ENCODE measurements at regions not wholly inside any gene's neighbourhood (a gene's known extent, or its start where the extent isn't known, plus 50 kb on each side); places are given as distances from the start of the nearest gene placed in this dataset.
"Not testable (repeated sequence)": the region's sequence is repeated elsewhere in the genome, so short reads cannot be mapped to it uniquely, and the experiment has no call there.

GRCh38 chr3:6736836-6737629, 123.9 kb upstream of the GRM7 start:
- no peak for DNase-seq

DNA sequence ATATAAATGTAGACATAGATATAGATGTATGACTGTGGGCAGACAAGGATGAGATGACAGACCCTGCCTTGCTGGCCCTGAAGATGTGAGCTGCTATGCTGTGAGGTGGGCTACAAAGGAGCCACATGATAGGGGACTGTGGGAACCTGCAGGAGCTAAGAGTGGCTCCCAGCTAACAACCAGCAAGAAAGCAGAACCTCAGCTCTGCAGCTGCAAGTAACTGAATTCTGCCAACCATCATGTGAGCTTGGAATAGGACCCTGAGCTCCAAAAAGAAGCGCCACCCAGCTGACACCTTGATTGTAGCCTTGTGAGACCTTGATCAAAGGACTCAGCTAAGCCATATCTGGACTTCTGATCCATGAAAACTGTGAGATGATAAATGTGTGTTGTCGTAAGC, 123.3 kb upstream of the GRM7 start:
- no peak for DNase-seq

DNA sequence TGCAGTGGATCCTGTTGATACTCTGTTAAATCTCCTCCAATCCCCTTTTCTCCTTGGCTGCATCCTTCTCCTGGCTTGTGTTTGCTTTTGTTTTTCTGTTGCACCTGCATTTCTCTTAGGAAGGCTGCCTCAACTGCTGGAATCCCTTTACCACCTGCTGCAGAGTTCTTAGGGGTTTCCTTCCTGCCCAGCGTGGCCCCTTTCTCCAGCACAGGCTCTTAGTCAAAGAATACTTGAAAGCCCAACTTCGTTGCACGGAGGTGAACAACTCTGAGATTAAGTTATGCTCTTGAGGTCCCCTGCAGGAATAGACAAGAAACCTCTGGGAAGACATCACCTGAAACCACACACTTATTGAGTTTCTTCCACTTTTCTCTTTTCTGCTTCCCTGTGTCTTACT, 121.6 kb upstream of the GRM7 start:
- no peak for DNase-seq

DNA sequence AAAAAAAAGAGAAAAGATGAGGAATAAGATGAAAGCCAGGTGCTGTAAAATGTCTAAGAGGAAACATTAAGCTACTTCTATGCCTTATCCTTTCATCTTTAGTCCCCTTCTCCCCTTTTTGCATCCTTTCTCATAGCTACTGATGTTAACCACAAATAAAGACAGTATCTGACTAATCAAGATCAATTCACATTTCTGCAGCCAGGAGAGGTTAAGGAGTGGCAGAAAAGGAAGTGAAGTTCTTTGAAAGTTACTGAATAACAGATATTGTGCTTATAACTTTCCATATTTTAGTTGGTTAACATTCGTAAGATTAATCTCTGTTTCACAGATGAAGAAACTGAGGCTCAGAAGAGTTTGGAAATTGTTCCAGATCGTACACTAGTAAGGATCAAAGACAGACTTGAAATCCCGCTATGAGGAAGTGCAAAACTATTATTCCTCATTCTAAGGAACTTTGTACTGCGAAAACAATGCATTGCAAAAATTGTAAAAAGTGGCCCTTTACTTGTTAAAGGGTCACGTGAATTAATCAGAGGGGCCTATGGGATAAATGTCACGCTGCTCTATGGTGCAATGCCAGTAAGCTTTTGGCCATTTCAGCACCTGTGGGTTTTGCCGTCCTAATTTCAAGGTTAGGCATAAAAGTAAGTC, 117.7 kb upstream of the GRM7 start:
- DNase-seq: no peak

- no peak for DNase-seq
Measured at GRCh38 chr3:6746443-6746842, 114.5 kb upstream of the GRM7 start.

DNA sequence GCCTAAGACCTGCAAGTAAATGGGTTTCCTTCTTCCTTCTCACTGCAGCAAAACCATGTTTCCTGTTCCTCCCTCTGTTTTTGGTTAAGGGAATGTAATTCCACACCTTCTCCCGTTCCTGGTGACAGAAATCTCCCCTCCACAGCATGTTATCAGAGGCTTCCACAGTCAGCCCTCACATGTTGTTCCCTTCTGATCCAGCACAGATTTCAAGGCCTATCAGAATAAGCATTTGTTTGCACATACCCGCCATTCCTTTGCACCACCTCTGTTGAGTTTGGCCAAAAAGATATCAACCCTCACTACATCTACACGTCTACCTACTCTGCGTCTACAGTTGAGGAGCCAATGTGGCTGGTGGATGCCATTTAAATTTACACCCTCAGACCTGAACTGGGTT, 113.9 kb upstream of the GRM7 start:
- DNase-seq: no peak

- no peak for DNase-seq
Measured at GRCh38 chr3:6750782-6751181, 110.1 kb upstream of the GRM7 start.

GRCh38 chr3:6753536-6753935, 107.4 kb upstream of the GRM7 start:
- DNase-seq: no peak

DNA sequence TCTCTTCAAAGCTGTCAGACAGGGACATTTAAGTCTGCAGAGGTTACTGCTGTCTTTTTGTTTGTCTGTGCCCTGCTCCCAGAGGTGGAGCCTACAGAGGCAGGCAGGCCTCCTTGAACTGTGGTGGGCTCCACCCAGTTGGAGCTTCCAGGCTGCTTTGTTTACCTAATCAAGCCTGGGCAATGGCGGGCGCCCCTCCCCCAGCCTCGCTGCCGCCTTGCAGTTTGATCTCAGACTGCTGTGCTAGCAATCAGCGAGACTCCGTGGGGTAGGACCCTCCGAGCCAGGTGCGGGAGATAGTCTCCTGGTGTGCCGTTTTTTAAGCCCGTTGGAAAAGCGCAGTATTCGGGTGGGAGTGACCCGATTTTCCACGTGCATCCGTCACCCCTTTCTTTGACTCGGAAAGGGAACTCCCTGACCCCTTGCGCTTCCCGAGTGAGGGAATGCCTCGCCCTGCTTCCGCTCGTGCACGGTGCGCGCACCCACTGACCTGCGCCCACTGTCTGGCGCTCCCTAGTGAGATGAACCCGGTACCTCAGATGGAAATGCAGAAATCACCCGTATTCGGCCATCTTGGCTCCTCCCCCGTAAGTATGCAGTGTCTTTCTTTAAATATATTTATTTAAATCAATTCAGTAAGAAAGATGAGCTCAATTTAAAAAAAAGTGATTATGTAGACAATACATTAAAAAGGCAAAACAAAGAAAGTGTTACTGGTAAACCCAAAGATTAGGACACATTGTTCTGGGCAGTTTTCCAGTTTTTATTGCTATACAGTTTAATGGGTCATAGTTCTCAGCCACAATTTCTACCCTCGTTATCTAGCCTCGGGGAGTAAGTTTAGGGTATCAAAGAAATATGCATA, 91.2 kb upstream of the GRM7 start:
- DNase-seq: not testable (repeated sequence)

GRCh38 chr3:6770397-6770690, 90.6 kb upstream of the GRM7 start:
- DNase-seq: no peak

- DNase-seq: no peak
Measured at GRCh38 chr3:6771171-6771570, 89.7 kb upstream of the GRM7 start.

DNA sequence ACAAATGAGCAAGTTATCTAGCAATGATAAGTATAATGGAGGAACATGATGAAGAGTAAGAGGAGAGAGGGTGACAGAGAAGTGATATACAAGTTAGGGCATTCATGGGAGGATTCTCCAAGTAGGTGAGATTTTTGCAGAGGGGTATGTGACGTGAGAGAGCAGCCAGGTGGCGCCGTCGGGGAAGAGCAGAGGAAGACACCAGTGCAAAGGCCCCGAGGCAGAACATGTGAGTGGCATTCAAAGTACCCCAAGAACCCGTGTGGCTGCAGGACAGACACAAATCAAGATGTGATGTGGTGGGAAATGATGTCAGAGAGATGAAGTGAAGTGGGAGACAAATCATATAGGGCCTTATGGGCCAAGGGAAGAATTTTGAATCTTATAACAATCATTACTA, 81.8 kb upstream of the GRM7 start:
- no peak for DNase-seq

DNA sequence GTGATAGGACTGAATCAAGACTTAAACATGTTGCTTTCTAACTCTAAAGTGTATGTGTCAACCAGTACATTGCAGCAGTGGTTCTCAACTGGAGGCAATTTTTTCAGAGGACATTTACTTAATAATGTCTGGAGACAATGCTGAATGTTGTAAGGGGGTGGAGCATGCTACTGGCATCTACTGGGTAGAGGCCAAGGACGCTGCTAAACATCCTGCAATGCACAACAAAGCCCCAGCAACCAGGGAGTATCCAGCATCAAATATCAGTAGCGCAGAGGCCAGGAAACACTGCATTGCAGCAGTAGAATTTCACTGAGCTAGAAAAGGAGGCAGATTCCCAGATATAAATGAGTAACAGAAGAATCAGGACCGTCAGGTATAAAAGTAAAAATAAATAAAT, 79.8 kb upstream of the GRM7 start:
- DNase-seq: no peak

- DNase-seq: no peak
Measured at GRCh38 chr3:6785726-6786125, 75.2 kb upstream of the GRM7 start.

DNA sequence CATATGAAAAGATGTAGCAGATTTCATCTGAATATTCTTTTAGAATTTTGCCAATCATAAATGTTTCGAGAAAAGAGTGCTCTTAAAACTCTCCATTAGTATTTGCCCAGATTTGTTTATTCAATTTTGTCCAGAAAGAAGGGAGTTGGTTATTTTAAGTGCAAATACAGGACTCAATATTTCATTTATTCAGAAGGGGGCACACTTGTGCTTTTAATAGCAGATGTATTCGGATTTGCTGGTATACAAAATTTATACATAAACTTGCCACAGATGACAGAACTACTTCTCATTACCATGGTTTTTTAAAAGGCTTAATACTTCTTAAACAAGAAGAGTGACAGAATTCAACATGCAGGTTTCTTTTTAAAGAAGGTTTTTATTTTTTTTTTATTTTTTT, 69.8 kb upstream of the GRM7 start:
- no peak for DNase-seq

DNA sequence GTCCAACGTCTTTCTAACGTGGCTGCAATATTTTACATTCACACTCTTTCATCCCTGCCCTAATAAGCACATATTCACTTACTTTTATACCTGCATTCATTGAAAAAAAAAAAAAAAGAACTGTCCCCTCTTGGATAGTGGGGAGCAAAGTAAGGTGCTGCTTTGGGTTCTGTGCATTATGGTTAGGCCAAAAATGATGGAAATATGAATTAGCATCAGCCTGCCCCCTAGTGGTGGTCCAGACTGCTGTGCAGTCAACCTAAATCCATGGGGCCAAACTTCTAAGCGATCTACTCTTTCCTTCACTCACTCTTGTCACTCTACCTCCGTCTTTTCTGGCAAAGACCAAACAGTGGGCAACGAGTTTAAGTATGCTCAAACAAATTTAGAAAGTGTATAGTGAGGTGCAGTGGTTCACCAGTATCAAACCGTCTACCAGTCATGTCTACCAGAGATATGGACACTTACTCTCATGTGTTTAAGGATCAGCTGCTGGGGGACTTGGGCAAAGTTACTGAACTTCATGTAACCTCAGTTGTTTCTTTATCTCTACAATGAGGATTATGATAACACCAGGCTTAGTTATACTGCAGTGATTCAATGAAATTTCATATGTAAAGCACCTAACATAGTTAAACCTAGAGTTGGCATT, 61.5 kb upstream of the GRM7 start:
- DNase-seq: peak; percentile 5

- DNase-seq: no peak
Measured at GRCh38 chr3:6803619-6804018, 57.3 kb upstream of the GRM7 start.

DNA sequence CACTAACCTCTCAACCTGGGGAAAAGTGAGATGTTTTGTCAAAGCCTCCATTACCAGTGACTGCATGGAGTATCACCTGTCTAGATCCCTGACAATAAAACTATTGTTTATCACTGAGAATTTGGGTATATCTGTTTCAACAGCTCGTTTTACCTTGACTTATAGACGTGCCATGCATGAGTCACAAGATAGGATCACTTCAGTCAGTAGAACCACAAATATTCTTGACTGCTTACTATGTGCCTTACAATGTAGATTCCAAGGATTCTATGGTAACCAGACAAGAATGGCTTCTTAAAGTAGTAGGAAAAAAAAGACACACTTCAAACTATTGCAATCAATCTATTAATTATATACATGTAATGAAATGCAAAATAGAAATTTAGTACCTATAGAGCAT, 55.7 kb upstream of the GRM7 start:
- DNase-seq: peak; percentile 73

DNA sequence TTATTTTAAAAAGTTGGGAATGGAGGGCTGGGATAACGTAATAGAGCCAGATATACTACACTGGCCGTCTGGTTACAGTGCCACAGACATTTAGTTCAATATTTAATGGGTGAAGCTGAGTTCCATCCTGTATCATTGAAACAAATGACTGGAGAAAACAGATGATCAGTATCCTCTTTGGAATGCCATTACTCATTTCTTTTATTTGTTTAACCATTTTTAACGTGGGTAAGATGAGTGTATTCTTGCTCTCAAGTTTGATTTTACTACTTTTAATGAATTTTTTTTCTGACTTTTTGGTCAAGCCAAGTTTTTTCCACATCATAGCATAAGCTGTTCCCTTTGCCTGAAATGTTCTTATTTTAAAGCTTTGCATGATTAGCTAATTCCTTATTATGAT, 53.9 kb upstream of the GRM7 start:
- peak; percentile 22 for DNase-seq

DNA sequence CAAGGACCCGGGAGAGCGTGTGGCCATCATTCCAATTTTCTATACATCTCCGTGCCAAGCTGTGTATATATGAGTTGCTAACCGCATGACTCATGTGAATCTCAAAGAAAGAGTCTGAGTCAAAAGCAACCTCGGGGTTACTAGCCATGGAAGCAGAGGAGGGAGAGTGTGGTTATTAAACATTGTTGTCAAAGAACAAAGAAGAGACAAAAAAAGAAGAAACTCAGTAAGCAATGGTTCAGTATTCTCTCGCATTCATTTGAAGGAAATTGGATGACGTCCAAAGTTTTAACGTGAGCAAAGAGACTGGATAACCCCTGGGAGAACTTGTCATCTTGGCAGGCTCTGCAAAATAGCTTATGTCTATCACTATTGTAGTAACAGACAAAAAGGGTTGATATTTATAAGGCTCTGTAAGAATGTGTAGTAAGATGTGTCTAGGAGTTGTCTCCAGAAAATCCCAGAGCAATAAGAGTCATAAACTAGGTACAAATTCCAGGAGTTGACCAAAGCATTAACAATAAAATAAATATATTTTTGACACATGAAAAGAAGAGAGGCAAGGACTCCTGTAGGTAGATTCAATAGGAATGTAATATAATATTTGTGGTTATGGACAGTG, 52.8 kb upstream of the GRM7 start:
- DNase-seq: peak; percentile 79

DNA sequence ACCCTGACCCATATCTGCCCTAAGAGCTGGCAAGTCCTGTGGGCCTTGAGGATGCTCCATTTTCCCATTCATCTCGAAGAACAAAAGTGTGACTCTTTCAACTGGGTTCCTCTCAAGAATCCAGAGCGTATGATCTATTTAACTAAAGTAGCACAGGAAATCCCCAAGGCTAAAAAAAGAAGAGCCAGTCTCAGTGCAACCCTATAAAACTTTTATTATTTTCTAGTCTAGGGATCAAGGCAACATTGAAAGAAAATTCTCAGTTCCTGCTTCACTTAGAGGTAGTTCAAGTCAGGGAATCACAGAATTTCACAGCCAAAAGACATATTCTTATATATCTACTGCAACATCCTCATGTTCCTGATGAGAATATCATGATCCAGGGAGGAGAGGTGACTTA, 51.6 kb upstream of the GRM7 start:
- DNase-seq: no peak
